NCI-H2081 treated with DMSO at 0.1 percent for 48 hours (cell line): ENCODE measurements at regions not wholly inside any gene's neighbourhood (a gene's known extent, or its start where the extent isn't known, plus 50 kb on each side); places are given as distances from the start of the nearest gene placed in this dataset.
"Not testable (repeated sequence)": the region's sequence is repeated elsewhere in the genome, so short reads cannot be mapped to it uniquely, and the experiment has no call there.

ENCODE experiments used
- DNase-seq: peaks from one replicate; lab custom pipeline; 2025; lab: John Stamatoyannopoulos, UW

GRCh38 chr1:5733596-5733995 lies 258.6 kb downstream of the NPHP4 start:
- no peak for DNase-seq

- no peak for DNase-seq
These were observed 261.2 kb downstream of the NPHP4 start for GRCh38 chr1:5731110-5731423.

GRCh38 chr1:5730272-5731109 lies 261.7 kb downstream of the NPHP4 start:
- no peak for DNase-seq

GRCh38 chr1:5729636-5730145 lies 262.5 kb downstream of the NPHP4 start:
- no peak for DNase-seq

- no peak for DNase-seq
These were observed 263.4 kb downstream of the NPHP4 start for GRCh38 chr1:5728663-5729355.

DNA sequence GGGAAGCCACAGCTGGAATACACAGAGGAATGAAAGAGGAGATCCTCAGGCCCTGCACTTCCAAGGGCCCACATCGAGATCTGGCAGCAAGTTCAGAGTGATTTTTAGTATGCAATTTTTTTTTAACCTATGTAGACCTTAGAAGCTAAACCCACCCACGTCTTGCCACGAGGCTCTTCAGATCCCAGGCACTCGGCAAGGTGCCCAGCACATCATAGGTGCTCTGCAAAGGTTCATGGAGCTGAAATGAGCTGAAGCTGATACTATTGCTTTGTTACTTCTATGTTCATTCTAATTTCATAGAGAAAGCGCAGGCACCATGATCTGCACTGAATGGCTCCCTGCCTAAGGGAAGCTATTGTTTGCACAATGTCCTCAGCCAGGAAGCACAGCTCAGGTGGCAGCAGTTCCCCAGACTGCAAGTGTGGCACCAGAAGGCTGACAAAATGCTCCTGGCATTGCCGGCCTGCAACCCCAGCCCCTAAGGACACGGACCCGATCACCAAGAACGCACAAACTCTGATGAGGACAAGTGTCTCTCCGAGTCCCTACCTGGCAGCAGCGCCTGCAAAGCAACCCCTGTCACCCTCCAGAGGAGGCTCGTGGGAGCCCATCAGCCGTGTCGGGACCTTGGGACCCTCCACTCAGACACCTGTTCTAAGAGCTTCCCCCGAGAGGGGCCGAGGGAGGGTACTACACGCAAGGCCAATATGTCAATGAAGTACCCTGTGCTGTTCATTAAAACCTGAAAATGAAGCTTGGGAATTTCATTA lies 264.2 kb downstream of the NPHP4 start:
- no peak for DNase-seq

DNA sequence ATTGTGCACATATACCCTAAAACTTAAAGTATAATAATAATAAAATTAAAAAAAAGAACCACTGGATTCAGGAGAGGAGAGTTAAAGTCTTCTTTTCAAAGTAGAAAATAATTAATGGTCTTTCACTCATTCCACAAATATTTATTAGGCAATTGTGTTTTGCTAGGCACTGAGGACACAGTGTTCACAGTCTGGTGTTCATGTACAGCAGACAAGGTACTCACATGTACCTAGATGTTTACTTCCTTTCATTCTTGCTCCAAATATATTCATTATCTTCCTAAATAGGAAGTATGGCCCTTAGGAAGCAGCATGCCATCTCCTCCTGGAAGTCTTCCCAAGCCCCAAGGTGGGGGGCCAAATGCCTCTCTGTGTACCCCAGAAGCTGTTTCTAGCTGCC lies 265.0 kb downstream of the NPHP4 start:
- no peak for DNase-seq

DNA sequence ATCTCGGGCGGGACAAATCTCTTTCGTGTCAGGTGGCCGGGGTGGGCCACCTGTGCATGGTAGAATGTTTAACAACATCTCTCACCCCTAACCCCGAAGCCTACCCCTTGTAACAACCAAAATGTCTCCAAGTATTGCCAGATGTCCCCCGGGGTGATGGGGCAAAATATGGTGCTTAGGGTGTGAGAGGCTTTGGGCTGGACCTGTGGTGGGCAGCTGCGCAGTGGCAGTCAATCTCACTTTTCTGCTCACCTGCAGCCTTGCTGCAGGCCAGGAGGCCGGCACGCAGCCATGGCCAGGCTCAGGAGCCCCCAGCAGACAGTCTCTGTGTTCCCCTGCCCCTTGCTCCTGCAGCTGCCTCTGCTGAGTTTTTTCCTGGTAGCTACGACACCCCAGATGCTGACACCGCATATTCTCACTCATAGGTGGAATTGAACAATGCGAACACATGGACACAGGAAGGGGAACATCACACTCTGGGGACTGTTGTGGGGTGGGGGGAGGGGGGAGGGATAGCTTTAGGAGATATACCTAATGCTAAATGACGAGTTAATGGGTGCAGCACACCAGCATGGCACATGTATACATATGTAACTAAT lies 265.5 kb downstream of the NPHP4 start:
- DNase-seq: not testable (repeated sequence)

DNA sequence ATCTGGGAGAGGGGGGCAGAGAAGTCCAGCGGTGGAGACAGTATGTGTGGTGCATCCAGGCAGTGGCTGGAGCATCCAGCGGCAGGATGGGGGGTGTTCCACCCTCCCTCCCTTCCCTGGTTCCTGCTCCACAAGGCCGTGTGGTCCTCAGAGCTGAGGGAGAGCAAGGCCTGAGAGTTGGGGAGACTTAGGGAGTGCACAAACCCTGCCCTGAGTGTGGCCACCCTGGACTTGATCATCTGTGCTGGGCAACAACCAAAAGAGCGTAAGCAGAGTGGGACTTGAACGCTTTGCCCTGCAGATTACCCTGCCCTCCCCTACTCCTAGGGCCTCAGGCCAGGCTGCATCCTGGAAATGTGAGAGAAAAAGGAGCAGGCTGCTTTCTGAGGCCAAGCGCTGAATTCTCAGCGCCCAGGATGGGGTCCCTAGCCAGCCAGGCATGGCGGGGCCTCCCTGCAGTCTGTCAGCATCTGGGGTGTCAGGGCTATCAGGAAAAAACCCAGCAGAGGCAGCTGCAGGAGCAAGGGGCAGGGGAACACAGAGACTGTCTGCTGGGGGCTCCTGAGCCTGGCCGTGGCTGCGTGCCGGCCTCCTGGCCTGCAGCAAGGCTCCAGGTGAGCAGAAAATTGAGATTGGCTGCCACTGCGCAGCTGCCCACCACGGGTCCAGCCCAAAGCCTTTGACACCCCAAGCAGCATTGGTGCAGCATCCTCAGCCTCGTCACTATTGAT lies 266.2 kb downstream of the NPHP4 start:
- DNase-seq: no peak

- no peak for DNase-seq
These were observed 266.8 kb downstream of the NPHP4 start for GRCh38 chr1:5725406-5725805.

- no peak for DNase-seq
These were observed 267.4 kb downstream of the NPHP4 start for GRCh38 chr1:5724847-5725246.

GRCh38 chr1:5722635-5723164 lies 269.5 kb downstream of the NPHP4 start:
- DNase-seq: no peak

GRCh38 chr1:5721634-5722215 lies 270.5 kb downstream of the NPHP4 start:
- no peak for DNase-seq

- DNase-seq: no peak
These were observed 271.3 kb downstream of the NPHP4 start for GRCh38 chr1:5720936-5721335.

GRCh38 chr1:5720484-5720883 lies 271.7 kb downstream of the NPHP4 start:
- no peak for DNase-seq

GRCh38 chr1:5720045-5720444 lies 272.2 kb downstream of the NPHP4 start:
- DNase-seq: no peak

- DNase-seq: no peak
These were observed 273.2 kb downstream of the NPHP4 start for GRCh38 chr1:5718831-5719632.

DNA sequence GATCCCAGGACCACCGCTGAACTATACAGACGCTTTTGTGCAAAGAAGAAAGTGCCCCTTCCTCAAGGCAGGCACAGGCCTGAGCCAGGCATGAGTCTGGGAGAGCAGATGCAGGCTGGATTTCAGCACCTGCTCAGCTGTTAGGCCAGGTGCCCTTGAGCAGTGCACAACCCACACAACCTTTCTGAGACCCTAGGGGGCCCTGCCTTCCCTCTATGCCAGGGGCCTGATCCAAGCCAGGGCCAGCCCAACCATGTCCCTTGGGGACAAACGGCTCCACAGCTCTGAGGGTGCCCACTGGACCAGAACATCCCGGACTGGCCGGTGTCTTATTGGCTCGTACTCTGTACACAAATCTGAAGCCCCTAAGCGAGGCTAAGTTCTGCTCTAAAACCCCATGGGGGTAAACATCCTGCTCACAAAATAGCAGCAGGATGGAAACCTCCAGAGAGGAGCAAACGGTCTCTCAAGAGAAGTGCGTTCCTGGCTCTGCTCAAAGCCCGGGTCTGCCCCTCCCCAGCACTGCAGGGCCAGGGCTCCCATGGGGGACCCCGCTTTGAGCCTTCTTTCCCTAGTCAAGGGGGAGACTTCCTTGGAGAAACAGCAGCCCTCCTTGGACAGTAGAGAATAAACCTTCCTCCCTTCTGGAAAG lies 275.1 kb downstream of the NPHP4 start:
- DNase-seq: no peak

GRCh38 chr1:5716126-5716525 lies 276.1 kb downstream of the NPHP4 start:
- DNase-seq: no peak
